Breast epithelium (tissue), 4 donors: ENCODE measurements at regions not wholly inside any gene's neighbourhood (a gene's known extent, or its start where the extent isn't known, plus 50 kb on each side); places are given as distances from the start of the nearest gene placed in this dataset.

Experiments used
- DNase-seq, 2 donors: peaks; one replicate each; pipeline ENCODE4 v3.0.0-alpha.2; 2019; ENCODE audit warnings: low spot score in 2 of 2
- H3K27ac ChIP-seq, 2 donors: fragments of 200-600 bp; sonication (generic) in 1 of 2; one replicate each; pipeline ENCODE4 v1.5.1; 2016 to 2019; ENCODE audit warnings: mild to moderate bottlenecking in 1 of 2
- H3K27me3 ChIP-seq, 2 donors: fragments of 200-600 bp; sonication (generic) in 1 of 2; one replicate each; pipeline versions ENCODE4 v1.5.1 to v1.6.0; 2017 to 2019; ENCODE audit warnings: control low read depth in 1 of 2, mild to moderate bottlenecking in 1 of 2
- H3K36me3 ChIP-seq: fragments of 200-600 bp; one replicate; pipeline ENCODE4 v1.5.1; 2019
- H3K4me1 ChIP-seq, 2 donors: fragments of 200-600 bp; sonication (generic); one replicate each; pipeline ENCODE4 v1.5.1; 2016 to 2019; ENCODE audit warnings: control low read depth in 1 of 2
- H3K4me3 ChIP-seq, 3 donors: fragments of 200-600 bp; sonication (generic); 1 replicate in 2 of 3; 2 replicates in 1 of 3; pipeline ENCODE4 v1.5.1; 2016 to 2019; ENCODE audit warnings: mild to moderate bottlenecking in 3 of 3, moderate library complexity in 2 of 3
- H3K9me3 ChIP-seq, 2 donors: fragments of 200-600 bp; sonication (generic) in 1 of 2; one replicate each; pipeline ENCODE4 v1.5.1; 2016 to 2019; ENCODE audit warnings: control low read depth in 1 of 2
- POLR2A ChIP-seq: fragments of 450-650 bp; IDR thresholded peaks from one replicate; pipeline ENCODE4 v1.6.1; 2016; ENCODE audit warnings: antibody characterized with exemption, mild to moderate bottlenecking, moderate library complexity
- POLR2AphosphoS5 ChIP-seq, 3 donors: sonication (generic); formaldehyde crosslinking; IDR thresholded peaks; one replicate each; pipeline ENCODE4 v1.6.1; 2017; ENCODE audit warnings: antibody characterized with exemption in 3 of 3
- intact Hi-C: fragments of 100-400 bp; cut with DNase I; formaldehyde crosslinking; loops from one replicate; pipeline ENCODE4 v1.15.1; 2023; ENCODE audit warnings: low total_unique reads
- TF ChIP-seq, protein P1 (sequence below), 3 donors: fragments of 450-650 bp; IDR thresholded peaks; one replicate each; pipeline ENCODE4 v1.5.1; 2016 to 2017; ENCODE audit warnings: antibody characterized with exemption in 3 of 3, mild to moderate bottlenecking in 3 of 3, moderate library complexity in 3 of 3

DNA sequence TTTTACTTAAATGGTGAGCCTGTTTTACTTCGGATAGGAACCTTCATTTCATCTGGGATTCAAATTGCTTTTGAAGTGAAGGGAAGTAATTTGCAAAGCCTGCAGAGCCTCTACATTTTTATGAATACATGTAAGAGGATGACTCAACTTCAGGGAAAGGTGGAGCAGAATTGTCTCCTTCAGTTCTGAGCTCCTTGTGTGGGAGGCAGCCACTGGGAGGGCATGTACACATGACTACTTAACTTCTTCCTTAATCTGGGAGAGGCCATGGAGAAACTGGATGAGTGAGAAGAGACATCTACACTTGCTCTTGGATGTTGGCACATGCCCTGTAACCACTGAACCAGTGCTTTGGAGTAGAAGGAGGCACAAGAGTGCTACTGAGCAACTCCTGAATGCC is 145.1 kb upstream of the NRSN1 start:
- intact Hi-C loops, result no loop called here
- H3K4me3 ChIP-seq, result no peak overlapping the region
- no peak for TF ChIP-seq POLR2A

DNA sequence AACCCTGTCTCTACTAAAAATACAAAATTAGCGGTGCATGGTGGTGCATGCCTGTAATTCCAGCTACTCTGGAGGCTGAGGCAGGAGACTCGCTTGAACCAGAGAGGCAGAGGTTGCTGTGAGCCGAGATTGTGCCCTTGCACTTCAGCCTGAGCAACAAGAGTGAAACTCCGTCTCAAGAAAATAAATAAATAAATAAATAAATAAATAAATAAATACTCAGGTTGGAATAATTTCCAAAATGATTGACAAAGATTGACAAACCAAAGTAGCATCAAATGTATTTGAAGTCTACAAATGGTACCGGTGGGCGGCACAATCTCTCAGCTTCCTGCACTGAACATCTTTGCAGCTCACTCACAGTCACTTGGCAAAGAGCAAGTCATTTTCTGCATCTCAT is 144.1 kb upstream of the NRSN1 start:
- no peaks in the 10 kb centered on the region for H3K4me1 ChIP-seq
- intact Hi-C loops, result no loop called here
- TF ChIP-seq POLR2A (no peak), POLR2AphosphoS5 (IDR thresholded peaks at IDR 0.05) (no peak)
- TF ChIP-seq, protein P1, sequence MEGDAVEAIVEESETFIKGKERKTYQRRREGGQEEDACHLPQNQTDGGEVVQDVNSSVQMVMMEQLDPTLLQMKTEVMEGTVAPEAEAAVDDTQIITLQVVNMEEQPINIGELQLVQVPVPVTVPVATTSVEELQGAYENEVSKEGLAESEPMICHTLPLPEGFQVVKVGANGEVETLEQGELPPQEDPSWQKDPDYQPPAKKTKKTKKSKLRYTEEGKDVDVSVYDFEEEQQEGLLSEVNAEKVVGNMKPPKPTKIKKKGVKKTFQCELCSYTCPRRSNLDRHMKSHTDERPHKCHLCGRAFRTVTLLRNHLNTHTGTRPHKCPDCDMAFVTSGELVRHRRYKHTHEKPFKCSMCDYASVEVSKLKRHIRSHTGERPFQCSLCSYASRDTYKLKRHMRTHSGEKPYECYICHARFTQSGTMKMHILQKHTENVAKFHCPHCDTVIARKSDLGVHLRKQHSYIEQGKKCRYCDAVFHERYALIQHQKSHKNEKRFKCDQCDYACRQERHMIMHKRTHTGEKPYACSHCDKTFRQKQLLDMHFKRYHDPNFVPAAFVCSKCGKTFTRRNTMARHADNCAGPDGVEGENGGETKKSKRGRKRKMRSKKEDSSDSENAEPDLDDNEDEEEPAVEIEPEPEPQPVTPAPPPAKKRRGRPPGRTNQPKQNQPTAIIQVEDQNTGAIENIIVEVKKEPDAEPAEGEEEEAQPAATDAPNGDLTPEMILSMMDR (IDR thresholded peaks at IDR 0.05), result no peak
- no peaks in the 10 kb centered on the region for H3K27me3 ChIP-seq
- no peak for DNase-seq
- no peaks in the 10 kb centered on the region for H3K36me3 ChIP-seq
- no peak overlapping the region for H3K27ac ChIP-seq
- no peak overlapping the region for H3K4me3 ChIP-seq
- H3K9me3 ChIP-seq, result no peaks in the 10 kb centered on the region

More for the DNA sequence above, 145.1 kb upstream of the NRSN1 start:
- DNase-seq, result no peak
- Histone ChIP-seq H3K27me3 (no peaks in the 10 kb centered on the region), H3K36me3 (no peaks in the 10 kb centered on the region), H3K27ac (no peak overlapping the region), H3K4me1 (no peaks in the 10 kb centered on the region), H3K9me3 (no peaks in the 10 kb centered on the region)

DNA sequence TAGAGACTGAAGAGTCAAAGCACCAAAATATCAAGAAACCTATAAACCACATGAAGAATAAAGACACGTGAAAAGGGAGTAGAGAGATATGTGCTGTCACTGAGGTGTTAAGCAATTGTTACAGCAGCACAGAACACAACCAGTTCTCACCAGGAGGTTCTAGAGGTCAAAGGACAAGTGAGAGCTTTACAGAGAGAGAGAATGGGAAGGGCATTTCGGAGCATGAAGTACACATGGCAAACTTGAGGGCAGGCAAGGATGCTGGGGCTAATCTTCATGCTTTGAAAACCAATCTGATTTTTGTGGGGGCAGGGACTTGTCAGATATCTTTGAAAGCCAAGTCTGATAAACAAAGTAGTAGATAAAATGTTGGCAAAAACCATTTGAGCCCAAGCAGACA is 142.3 kb upstream of the NRSN1 start:
- intact Hi-C loops, result no loop called here
- no peaks in the 10 kb centered on the region for H3K9me3 ChIP-seq
- no peak overlapping the region for H3K27ac ChIP-seq

DNA sequence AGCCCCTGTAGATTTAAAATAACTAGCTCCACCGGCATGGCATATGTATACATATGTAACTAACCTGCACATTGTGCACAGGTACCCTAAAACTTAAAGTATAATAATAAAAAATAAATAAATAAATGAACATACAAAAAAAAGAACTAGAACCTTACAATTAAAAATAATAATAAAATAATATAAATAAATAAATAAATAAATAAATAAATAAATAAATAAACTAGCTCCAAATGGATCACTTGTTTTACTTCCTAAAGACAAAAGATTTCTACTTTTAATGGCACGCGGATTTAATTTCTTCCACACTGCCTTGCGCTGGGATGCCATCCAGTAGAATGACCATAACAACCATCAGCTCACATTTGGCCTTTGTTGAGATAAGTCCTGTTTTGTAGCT is 141.0 kb upstream of the NRSN1 start:
- no peak for DNase-seq
- Histone ChIP-seq H3K36me3 (no peaks in the 10 kb centered on the region), H3K27me3 (no peaks in the 10 kb centered on the region), H3K4me1 (no peaks in the 10 kb centered on the region), H3K9me3 (no peaks in the 10 kb centered on the region), H3K27ac (no peak overlapping the region), H3K4me3 (no peak overlapping the region)
- intact Hi-C loops, result no loop called here
- TF ChIP-seq, protein P1 (IDR thresholded peaks at IDR 0.05), result no peak
- no peak for TF ChIP-seq POLR2AphosphoS5 (IDR thresholded peaks at IDR 0.05)
- no peak for TF ChIP-seq POLR2A

More for the DNA sequence above, 142.3 kb upstream of the NRSN1 start:
- TF ChIP-seq POLR2AphosphoS5 (IDR thresholded peaks at IDR 0.05), result no peak
- TF ChIP-seq, protein P1 (IDR thresholded peaks at IDR 0.05), result no peak
- TF ChIP-seq POLR2A, result no peak
- no peaks in the 10 kb centered on the region for H3K4me1 ChIP-seq
- no peak overlapping the region for H3K4me3 ChIP-seq
- H3K27me3 ChIP-seq, result no peaks in the 10 kb centered on the region
- no peaks in the 10 kb centered on the region for H3K36me3 ChIP-seq
- DNase-seq, result no peak

DNA sequence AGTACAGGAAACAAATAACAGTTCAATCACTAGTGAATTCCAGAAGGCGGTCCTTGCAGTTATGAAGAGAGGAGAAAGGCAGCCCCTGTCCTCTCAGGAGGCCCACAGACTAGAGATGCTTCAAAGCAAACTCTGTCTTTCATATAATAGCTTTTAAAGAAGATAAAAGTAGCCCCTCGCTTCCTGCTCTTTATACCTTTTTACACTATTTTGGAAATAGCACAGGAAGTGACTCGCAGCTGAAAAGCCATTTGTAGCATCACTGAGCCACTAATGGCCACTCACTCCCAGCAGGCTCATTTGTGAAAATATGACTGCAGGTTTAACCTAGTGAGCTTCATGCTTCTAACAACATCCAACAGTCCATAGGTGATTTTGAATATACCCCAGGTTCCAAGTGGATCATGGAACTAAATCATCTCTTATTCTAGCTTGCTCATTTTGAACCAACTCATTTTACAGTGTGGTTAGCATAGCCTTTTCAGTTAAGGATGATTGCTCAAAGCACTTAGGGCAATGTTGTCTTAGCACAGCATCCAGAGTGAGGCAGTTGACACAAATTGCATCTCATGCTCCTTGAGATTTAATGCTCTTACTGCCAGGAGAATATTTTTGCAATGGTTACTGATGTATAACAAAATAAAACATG is 136.0 kb upstream of the NRSN1 start:
- intact Hi-C loops, result no loop called here
- no peak overlapping the region for H3K27ac ChIP-seq
- DNase-seq, result no peak
- H3K4me3 ChIP-seq, result no peak overlapping the region
- H3K9me3 ChIP-seq, result no peaks in the 10 kb centered on the region
- H3K4me1 ChIP-seq, result no peaks in the 10 kb centered on the region
- TF ChIP-seq POLR2A, result no peak
- no peak for TF ChIP-seq POLR2AphosphoS5 (IDR thresholded peaks at IDR 0.05)
- TF ChIP-seq, protein P1 (IDR thresholded peaks at IDR 0.05), result no peak
- no peaks in the 10 kb centered on the region for H3K27me3 ChIP-seq
- H3K36me3 ChIP-seq, result no peaks in the 10 kb centered on the region

DNA sequence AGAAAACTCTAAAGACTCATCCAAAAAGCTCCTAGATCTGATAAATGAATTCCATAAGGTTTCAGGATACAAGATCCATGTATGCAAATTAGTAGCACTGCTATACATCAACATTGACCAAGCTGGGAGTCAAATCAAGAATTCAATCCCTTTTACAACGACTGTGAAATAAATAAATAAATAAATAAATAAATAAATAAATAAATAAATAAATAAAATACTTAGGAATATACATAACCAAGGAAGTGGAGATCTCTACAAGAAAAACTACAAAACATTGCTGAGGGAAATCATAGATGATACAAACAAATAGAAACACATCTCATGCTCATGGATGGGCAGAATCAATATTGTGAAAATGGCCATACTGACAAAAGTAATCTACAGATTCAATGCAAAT is 132.0 kb upstream of the NRSN1 start:
- intact Hi-C loops, result no loop called here
- no peak overlapping the region for H3K4me3 ChIP-seq
- no peak overlapping the region for H3K27ac ChIP-seq
- no peaks in the 10 kb centered on the region for H3K36me3 ChIP-seq
- TF ChIP-seq, protein P1 (IDR thresholded peaks at IDR 0.05), result no peak
- TF ChIP-seq POLR2AphosphoS5 (IDR thresholded peaks at IDR 0.05) (no peak), POLR2A (no peak)
- no peak for DNase-seq
- no peaks in the 10 kb centered on the region for H3K9me3 ChIP-seq
- H3K27me3 ChIP-seq, result no peaks in the 10 kb centered on the region
- no peaks in the 10 kb centered on the region for H3K4me1 ChIP-seq
